Lung (tissue), 11 donors: ENCODE measurements at regions not wholly inside any gene's neighbourhood (a gene's known extent, or its start where the extent isn't known, plus 50 kb on each side); places are given as distances from the start of the nearest gene placed in this dataset.
A peak's percentile ranks its signal among the peaks of the same experiment; 100 is the strongest.

ENCODE experiments used
- ATAC-seq: fragments of 200-7000 bp; cut with Tn5 transposase; one replicate; pipeline ENCODE4 v1.9.1; 2020; ENCODE audit warnings: moderate number of reproducible peaks; ENCODE audit not compliant: insufficient read depth, low FRiP score
- DNase-seq, 3 donors: peaks; one replicate each; pipeline ENCODE4 v3.0.0-alpha.2; 2013 to 2017
- H3K27ac ChIP-seq, 2 donors: one replicate each; pipeline ENCODE4 v1.5.1; 2013; ENCODE audit warnings: mild to moderate bottlenecking in 2 of 2, moderate library complexity in 2 of 2, control low read depth in 1 of 2, inconsistent platforms in 1 of 2, low read depth in 1 of 2, low read length in 1 of 2
- H3K27me3 ChIP-seq, 3 donors: one replicate each; pipeline ENCODE4 v1.5.1; 2013; ENCODE audit warnings: low read length in 2 of 3; ENCODE audit not compliant: control insufficient read depth in 3 of 3, insufficient read depth in 3 of 3
- H3K36me3 ChIP-seq, 4 donors: one replicate each; pipeline ENCODE4 v1.5.1; 2013; ENCODE audit warnings: low read length in 4 of 4, mild to moderate bottlenecking in 1 of 4, moderate library complexity in 1 of 4; ENCODE audit not compliant: control insufficient read depth in 4 of 4, insufficient read depth in 4 of 4
- H3K4me1 ChIP-seq, 5 donors: one replicate each; pipeline ENCODE4 v1.5.1; 2013; ENCODE audit warnings: low read length in 5 of 5, mild to moderate bottlenecking in 2 of 5, moderate library complexity in 1 of 5; ENCODE audit not compliant: control insufficient read depth in 5 of 5, insufficient read depth in 5 of 5
- H3K4me3 ChIP-seq: one replicate; pipeline ENCODE4 v1.5.1; 2013; ENCODE audit warnings: mild to moderate bottlenecking, control low read depth, moderate library complexity
- H3K9ac ChIP-seq, 2 donors: one replicate each; pipeline ENCODE4 v1.5.1; 2013; ENCODE audit warnings: low read length in 2 of 2, control low read depth in 1 of 2; ENCODE audit not compliant: insufficient read depth in 1 of 2
- H3K9me3 ChIP-seq, 4 donors: one replicate each; pipeline ENCODE4 v1.5.1; 2013; ENCODE audit warnings: low read length in 3 of 4, mild to moderate bottlenecking in 1 of 4, moderate library complexity in 1 of 4; ENCODE audit not compliant: control insufficient read depth in 4 of 4, insufficient read depth in 3 of 4
- CTCF ChIP-seq: IDR thresholded peaks from 2 replicates; pipeline ENCODE4 v1.5.1; 2012; ENCODE audit warnings: mild to moderate bottlenecking; ENCODE audit errors: control extremely low read depth, extremely low read depth
- WGBS, 2 donors: extraction: QIAGEN DNeasy Blood & Tissue Kit; methylation state at CpG; one replicate each; pipeline ENCODE4 v1.1.7; 2013; 5-methylcytosine and 5-hydroxymethylcytosine counted together
- donor health status: control.
- donor health status: control.
- donor health status: Bipolar disorder and iron deficiency.
- donor health status: healthy.
- donor health status: DM: yes; HTN: yes; CAD: no.

- Histone ChIP-seq H3K36me3 (no peaks in the 10 kb centered on the region), H3K27me3 (no peaks in the 10 kb centered on the region), H3K4me1 (no peaks in the 10 kb centered on the region), H3K9ac (no peak overlapping the region), H3K9me3 (no peaks in the 10 kb centered on the region), H3K27ac (no peak overlapping the region), H3K4me3 (no peak overlapping the region)
- no peak for TF ChIP-seq CTCF
- DNase-seq, result peak in 2 of 3 donors; percentile 10 to 34
- WGBS, 2 donors, result 57 to 61% methylated on average over 5 of the region's 5 CpGs
- ATAC-seq, result no peak
Measured at GRCh38 chr15:81485806-81486205, 111.8 kb upstream of the TMC3 start.

GRCh38 chr15:81484086-81484955, 110.3 kb upstream of the TMC3 start:
- H3K4me1 ChIP-seq, result no peaks in the 10 kb centered on the region
- no peaks in the 10 kb centered on the region for H3K36me3 ChIP-seq
- no peak overlapping the region for H3K4me3 ChIP-seq
- TF ChIP-seq CTCF, result no peak
- no peak for ATAC-seq
- WGBS, 2 donors, result 83 to 91% methylated on average over 12 of the region's 12 CpGs
- H3K27me3 ChIP-seq, result no peaks in the 10 kb centered on the region
- no peaks in the 10 kb centered on the region for H3K9me3 ChIP-seq
- H3K27ac ChIP-seq, result no peak overlapping the region
- no peak for DNase-seq
- no peak overlapping the region for H3K9ac ChIP-seq

- Histone ChIP-seq H3K36me3 (no peaks in the 10 kb centered on the region), H3K9ac (no peak overlapping the region), H3K27ac (no peak overlapping the region), H3K4me1 (no peaks in the 10 kb centered on the region), H3K27me3 (no peaks in the 10 kb centered on the region), H3K9me3 (no peaks in the 10 kb centered on the region), H3K4me3 (no peak overlapping the region)
- DNase-seq (no peak), ATAC-seq (no peak)
- no peak for TF ChIP-seq CTCF
- 88 to 93% methylated on average over 3 of the region's 3 CpGs for WGBS, 2 donors
Measured at GRCh38 chr15:81483496-81483895, 109.5 kb upstream of the TMC3 start.
